ENCODE measurements at regions not wholly inside any gene's neighbourhood (a gene's known extent, or its start where the extent isn't known, plus 50 kb on each side); places are given as distances from the start of the nearest gene placed in this dataset.

DNA sequence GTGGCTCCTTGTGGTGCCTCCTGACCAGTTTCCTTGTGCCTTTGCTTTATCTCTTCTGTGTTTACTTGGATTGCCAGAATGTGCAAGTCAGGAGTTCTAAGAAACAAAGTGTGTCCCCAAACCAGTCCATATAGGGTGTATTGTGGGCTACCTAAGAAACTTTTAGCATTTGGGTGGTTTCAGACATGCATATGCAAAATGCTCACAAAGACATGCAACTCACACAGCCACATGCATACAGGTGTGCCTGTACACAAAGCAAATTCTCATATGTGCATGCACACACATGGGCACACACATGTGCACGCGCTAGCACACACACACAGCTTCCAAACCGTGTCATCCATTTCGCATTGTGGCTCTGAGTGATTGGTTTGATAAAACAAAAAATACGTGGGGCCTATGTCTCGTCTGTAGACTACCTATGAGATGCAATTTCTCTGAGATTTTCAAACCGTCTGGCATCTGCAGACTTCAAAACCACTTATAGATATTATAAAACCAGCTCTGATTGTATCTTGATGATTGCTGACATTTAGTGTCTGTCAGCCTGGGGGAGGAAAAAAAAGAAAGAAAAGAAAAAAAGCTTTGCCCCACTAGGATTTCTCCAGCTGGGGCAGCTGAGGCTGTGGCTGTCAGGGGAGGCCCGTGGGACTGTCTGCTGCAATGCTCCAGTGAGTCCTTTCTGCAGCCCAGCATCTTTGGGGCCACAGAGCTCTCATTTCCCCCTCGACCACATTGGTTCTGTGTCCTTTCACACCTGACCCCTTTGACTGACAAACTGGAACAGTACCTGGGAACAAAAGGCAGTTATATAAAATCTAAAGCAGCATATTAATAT, 556.1 kb downstream of the CMPK2 start:
- Mint-ChIP-seq H3K27me3 (ENCODE audit: unreplicated experiment) (no peaks in the 10 kb centered on the region), H3K4me3 (ENCODE audit: unreplicated experiment) (peak overlapping the region; percentile 48), H3K27ac (ENCODE audit: unreplicated experiment) (peak overlapping the region; percentile 14), H3K36me3 (ENCODE audit: unreplicated experiment) (no peaks in the 10 kb centered on the region), H3K4me1 (ENCODE audit: low read depth, unreplicated experiment) (peaks cover 22% of the 10 kb centered on the region), H3K9me3 (ENCODE audit: unreplicated experiment) (no peaks in the 10 kb centered on the region)
- TF ChIP-seq, protein P1, sequence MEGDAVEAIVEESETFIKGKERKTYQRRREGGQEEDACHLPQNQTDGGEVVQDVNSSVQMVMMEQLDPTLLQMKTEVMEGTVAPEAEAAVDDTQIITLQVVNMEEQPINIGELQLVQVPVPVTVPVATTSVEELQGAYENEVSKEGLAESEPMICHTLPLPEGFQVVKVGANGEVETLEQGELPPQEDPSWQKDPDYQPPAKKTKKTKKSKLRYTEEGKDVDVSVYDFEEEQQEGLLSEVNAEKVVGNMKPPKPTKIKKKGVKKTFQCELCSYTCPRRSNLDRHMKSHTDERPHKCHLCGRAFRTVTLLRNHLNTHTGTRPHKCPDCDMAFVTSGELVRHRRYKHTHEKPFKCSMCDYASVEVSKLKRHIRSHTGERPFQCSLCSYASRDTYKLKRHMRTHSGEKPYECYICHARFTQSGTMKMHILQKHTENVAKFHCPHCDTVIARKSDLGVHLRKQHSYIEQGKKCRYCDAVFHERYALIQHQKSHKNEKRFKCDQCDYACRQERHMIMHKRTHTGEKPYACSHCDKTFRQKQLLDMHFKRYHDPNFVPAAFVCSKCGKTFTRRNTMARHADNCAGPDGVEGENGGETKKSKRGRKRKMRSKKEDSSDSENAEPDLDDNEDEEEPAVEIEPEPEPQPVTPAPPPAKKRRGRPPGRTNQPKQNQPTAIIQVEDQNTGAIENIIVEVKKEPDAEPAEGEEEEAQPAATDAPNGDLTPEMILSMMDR (IDR thresholded peaks at IDR 0.05; ENCODE audit: partially characterized antibody, unreplicated experiment): no peak
- DNase-seq: peak; percentile 43

DNA sequence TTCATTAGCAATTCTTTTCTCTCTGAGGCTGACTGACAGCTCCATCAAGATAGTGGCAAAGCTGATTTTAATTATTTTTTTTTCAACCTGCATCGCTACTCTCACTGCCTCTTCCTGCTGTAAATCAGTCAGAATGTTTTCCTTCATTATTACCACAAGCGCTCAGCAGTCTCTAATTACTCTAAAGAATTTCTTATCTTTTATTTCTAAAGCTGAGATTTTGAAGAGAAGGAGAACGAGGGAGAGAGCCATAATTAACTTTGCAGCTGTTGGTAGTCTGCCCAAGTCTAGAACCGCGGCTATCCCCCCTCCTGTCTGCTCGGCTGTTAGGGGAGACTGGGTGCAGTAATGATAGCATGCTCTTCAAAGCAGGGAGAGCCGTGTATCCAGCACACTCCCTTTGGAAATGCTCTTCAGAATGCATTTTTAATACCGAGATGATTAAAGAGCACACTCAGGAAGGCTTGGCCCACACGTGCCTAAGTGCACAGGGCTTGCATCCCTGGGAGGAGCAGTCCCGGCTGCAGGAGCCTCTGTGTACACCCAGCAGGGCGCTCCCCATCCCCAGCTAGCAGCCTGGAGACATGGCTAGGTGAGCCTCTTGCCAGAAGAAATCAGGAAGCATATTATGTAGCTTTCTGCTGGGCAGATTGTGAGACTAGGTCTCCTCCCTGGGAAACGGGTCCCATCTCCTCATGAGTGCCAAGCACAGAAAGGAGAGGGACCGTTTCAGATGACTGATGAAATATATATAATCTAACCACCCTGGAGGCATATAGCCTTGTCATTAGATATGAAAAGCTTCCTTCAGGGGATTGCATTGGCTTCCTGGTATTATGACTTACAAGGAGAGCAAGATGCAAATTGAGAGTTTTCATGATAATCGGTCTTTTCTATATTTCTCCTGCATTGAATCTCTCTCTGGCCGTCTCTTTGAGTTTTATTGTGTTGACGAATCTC, 555.2 kb downstream of the CMPK2 start:
- H3K36me3 Mint-ChIP-seq (ENCODE audit: unreplicated experiment): no peaks in the 10 kb centered on the region
- no peaks in the 10 kb centered on the region for H3K27me3 Mint-ChIP-seq (ENCODE audit: unreplicated experiment)

DNA sequence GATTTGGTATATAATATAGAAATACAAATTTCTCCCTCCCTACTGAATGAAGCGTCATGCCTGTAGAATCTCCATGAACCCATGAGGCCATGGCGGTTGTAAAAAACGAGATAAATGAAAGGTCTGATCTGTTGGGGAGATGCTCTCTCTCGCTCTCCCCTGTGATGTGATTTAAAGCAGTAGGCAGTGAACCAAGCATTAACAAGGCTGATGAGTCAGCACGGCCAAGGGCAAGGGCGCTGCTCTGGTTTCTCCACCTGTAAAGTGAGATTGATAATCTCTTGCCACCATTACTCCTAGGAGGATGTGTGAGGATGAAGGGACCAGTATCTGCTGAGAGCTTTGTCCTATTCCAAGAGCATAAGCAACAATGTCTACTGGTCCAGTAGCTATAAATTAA, 553.3 kb downstream of the CMPK2 start:
- Mint-ChIP-seq H3K36me3 (ENCODE audit: unreplicated experiment) (no peaks in the 10 kb centered on the region), H3K27ac (ENCODE audit: unreplicated experiment) (no peak overlapping the region)
- DNase-seq: no peak

More for the DNA sequence above, 555.2 kb downstream of the CMPK2 start:
- DNase-seq: no peak
- H3K27ac Mint-ChIP-seq (ENCODE audit: unreplicated experiment): peak overlapping the region; percentile 14
- TF ChIP-seq, protein P1 (IDR thresholded peaks at IDR 0.05; ENCODE audit: partially characterized antibody, unreplicated experiment): no peak
- no peaks in the 10 kb centered on the region for H3K9me3 Mint-ChIP-seq (ENCODE audit: unreplicated experiment)
- peaks cover 22% of the 10 kb centered on the region for H3K4me1 Mint-ChIP-seq (ENCODE audit: low read depth, unreplicated experiment)
- H3K4me3 Mint-ChIP-seq (ENCODE audit: unreplicated experiment): no peak overlapping the region

DNA sequence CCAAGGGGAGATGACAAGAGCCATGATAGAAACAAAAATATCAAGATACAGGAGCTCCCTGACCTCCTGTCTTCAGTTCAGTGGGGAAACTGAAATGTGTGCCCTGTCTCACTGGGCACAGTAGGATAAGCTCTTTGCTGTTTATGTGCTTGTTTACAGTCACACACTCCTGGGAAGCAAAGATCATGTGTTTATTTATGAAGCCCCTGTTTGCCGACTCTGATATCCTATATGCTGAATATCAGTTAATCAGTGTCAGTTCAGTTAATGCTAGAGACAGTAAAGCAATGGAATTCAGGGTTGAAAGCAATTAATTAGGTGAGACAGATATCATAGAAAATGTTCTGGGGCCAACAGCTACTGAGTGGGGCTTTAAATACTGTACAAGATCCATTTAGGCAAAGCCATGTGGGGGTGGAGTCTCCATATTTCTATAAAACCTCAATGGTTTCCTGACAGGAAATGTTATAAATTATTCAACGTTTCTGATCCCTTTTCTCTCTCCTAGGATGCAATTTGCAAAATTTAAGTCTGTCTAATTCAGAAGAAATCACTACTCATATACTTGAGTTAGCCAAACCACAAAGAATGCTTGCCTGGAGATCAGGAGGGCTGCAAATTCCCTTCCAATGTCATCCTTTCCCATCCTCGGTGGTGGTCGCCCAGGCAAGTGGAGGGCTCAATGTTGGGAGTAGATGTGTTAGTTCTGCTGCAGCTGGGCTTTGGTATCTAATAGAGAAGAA, 551.3 kb downstream of the CMPK2 start:
- Mint-ChIP-seq H3K27me3 (ENCODE audit: unreplicated experiment) (no peaks in the 10 kb centered on the region), H3K9me3 (ENCODE audit: unreplicated experiment) (no peaks in the 10 kb centered on the region), H3K4me1 (ENCODE audit: low read depth, unreplicated experiment) (peaks cover 20% of the 10 kb centered on the region), H3K4me3 (ENCODE audit: unreplicated experiment) (no peak overlapping the region), H3K27ac (ENCODE audit: unreplicated experiment) (no peak overlapping the region), H3K36me3 (ENCODE audit: unreplicated experiment) (no peaks in the 10 kb centered on the region)
- TF ChIP-seq, protein P1 (IDR thresholded peaks at IDR 0.05; ENCODE audit: partially characterized antibody, unreplicated experiment): no peak
- DNase-seq: no peak

More for the DNA sequence above, 553.3 kb downstream of the CMPK2 start:
- no peaks in the 10 kb centered on the region for H3K27me3 Mint-ChIP-seq (ENCODE audit: unreplicated experiment)
- H3K4me1 Mint-ChIP-seq (ENCODE audit: low read depth, unreplicated experiment): peaks cover 22% of the 10 kb centered on the region
- H3K9me3 Mint-ChIP-seq (ENCODE audit: unreplicated experiment): no peaks in the 10 kb centered on the region
- no peak overlapping the region for H3K4me3 Mint-ChIP-seq (ENCODE audit: unreplicated experiment)
- TF ChIP-seq, protein P1 (IDR thresholded peaks at IDR 0.05; ENCODE audit: partially characterized antibody, unreplicated experiment): no peak

All from glutamatergic neuron (in vitro differentiated cells).